Endothelial cell of umbilical vein (primary cell): ENCODE measurements at regions not wholly inside any gene's neighbourhood (a gene's known extent, or its start where the extent isn't known, plus 50 kb on each side); places are given as distances from the start of the nearest gene placed in this dataset.

Experiments used
- BruUV-seq: library from RNA; stranded (reverse); fragments of 400-500 nt; replicated peaks from 2 replicates; lab custom pipeline; 2021; lab: Mats Ljungman, UMichigan
- CTCF ChIA-PET: fragments of 300-600, 350-600 bp; sonication (Branson Sonifier 250); formaldehyde crosslinking; loops from one replicate; lab custom pipeline; 2021; ENCODE audit warnings: antibody characterized with exemption, inconsistent platforms; lab: Charles Lee
- POLR2A ChIA-PET: fragments of 300-600, 350-600 bp; sonication (Branson Sonifier 250); formaldehyde crosslinking; loops from one replicate; lab custom pipeline; 2021; ENCODE audit warnings: antibody characterized with exemption, inconsistent platforms; lab: Charles Lee
- DNase-seq: peaks from one replicate; pipeline ENCODE4 v3.0.0-alpha.2; 2011; ENCODE audit warnings: low read depth, low spot score
- FAIRE-seq: peaks from 2 replicates; lab custom pipeline; 2011; peaks lifted over from hg19 to GRCh38; lab: Jason Lieb, UNC
- H2AFZ ChIP-seq: 2 replicates; pipeline ENCODE4 v1.6.0; 2012; ENCODE audit warnings: low read depth, low read length, control low read depth, inconsistent platforms
- H3K27ac ChIP-seq: 2 replicates; pipeline ENCODE4 v1.5.1; 2011; ENCODE audit warnings: low read depth, mild to moderate bottlenecking, control low read depth, low read length, moderate library complexity; ENCODE audit not compliant: insufficient read depth
- H3K27me3 ChIP-seq, 2 experiments: 2 replicates each; pipeline versions ENCODE4 v1.6.0 to v1.6.1; 2011; ENCODE audit warnings: low read length in 2 of 2, mixed read lengths in 1 of 2; ENCODE audit not compliant: control insufficient read depth in 2 of 2, insufficient read depth in 2 of 2
- H3K36me3 ChIP-seq, 2 experiments: 2 replicates in 1 of 2; 3 replicates in 1 of 2; pipeline ENCODE4 v1.5.1; 2011; ENCODE audit warnings: low read length in 2 of 2, mild to moderate bottlenecking in 1 of 2, moderate library complexity in 1 of 2; ENCODE audit not compliant: control insufficient read depth in 2 of 2, insufficient read depth in 2 of 2; ENCODE audit errors: extremely low read depth in 1 of 2
- H3K4me1 ChIP-seq: 3 replicates; pipeline ENCODE4 v1.5.1; 2011; ENCODE audit warnings: mild to moderate bottlenecking, low read length; ENCODE audit not compliant: control insufficient read depth, insufficient read depth; ENCODE audit errors: extremely low read depth
- H3K4me2 ChIP-seq: 2 replicates; pipeline ENCODE4 v1.6.1; 2011; ENCODE audit warnings: low read length, control low read depth, mixed read lengths; ENCODE audit not compliant: insufficient read depth
- H3K4me3 ChIP-seq, 3 experiments: fragments of 200-600 bp in 1 of 3; sonication (generic), shearing (Covaris generic) in 1 of 3; replicated peaks in 1 of 3; 2 replicates each; pipeline ENCODE4 v1.5.1; 2011 to 2016; ENCODE audit warnings: control low read depth in 3 of 3, low read length in 3 of 3, mild to moderate bottlenecking in 2 of 3, inconsistent platforms in 1 of 3, low read depth in 1 of 3, moderate library complexity in 1 of 3; ENCODE audit not compliant: insufficient read depth in 1 of 3
- H3K79me2 ChIP-seq: 2 replicates; pipeline ENCODE4 v1.6.0; 2012; ENCODE audit warnings: low read length, inconsistent platforms; ENCODE audit not compliant: control insufficient read depth, insufficient read depth
- H3K9ac ChIP-seq: replicated peaks from 2 replicates; pipeline ENCODE3; 2011; ENCODE audit warnings: low read length, control low read depth; ENCODE audit not compliant: insufficient read depth; ENCODE audit errors: extremely low read depth
- H3K9me1 ChIP-seq: replicated peaks from 3 replicates; pipeline ENCODE4 v1.6.0; 2011; ENCODE audit warnings: mild to moderate bottlenecking, low read length; ENCODE audit not compliant: control insufficient read depth, insufficient read depth; ENCODE audit errors: extremely low read depth
- H3K9me3 ChIP-seq: replicated peaks from 2 replicates; pipeline ENCODE4 v1.5.1; 2012; ENCODE audit warnings: low read length, inconsistent platforms; ENCODE audit not compliant: control insufficient read depth, insufficient read depth
- H4K20me1 ChIP-seq: replicated peaks from 2 replicates; pipeline ENCODE3; 2011; ENCODE audit warnings: mild to moderate bottlenecking, low read length; ENCODE audit not compliant: control insufficient read depth, insufficient read depth; ENCODE audit errors: extremely low read depth
- FOS ChIP-seq: IDR thresholded peaks from 2 replicates; pipeline ENCODE4 v1.6.1; 2011; ENCODE audit warnings: mild to moderate bottlenecking, low read length, moderate library complexity, borderline replicate concordance; ENCODE audit not compliant: insufficient read depth
- GATA2 ChIP-seq: IDR thresholded peaks from 2 replicates; pipeline ENCODE4 v1.7.0; 2011; ENCODE audit warnings: low read depth, mild to moderate bottlenecking, moderate library complexity, mixed read lengths, low read length; ENCODE audit not compliant: insufficient read length, insufficient read depth
- JUN ChIP-seq: IDR thresholded peaks from 2 replicates; pipeline ENCODE4 v1.6.1; 2011; ENCODE audit warnings: borderline replicate concordance, low read depth; ENCODE audit not compliant: insufficient read length, insufficient read depth
- MYC ChIP-seq: IDR thresholded peaks from one replicate; pipeline ENCODE4 v1.6.1; 2011; ENCODE audit warnings: mild to moderate bottlenecking, low read depth, low read length
- dilution Hi-C: fragments of 300-500 bp; cut with MboI; formaldehyde crosslinking; loops from one replicate; pipeline ENCODE4 v1.15.0; 2019; ENCODE audit warnings: low sequenced_read_pairs; ENCODE audit not compliant: extremely low pct_ligation_motif_present
- intact Hi-C: fragments of 100-400 bp; cut with micrococcal nuclease; formaldehyde crosslinking; loops from one replicate; pipeline ENCODE4 v1.10.0; 2022
- TF ChIP-seq, protein P1 (sequence below): IDR thresholded peaks from 2 replicates; pipeline ENCODE4 v1.6.1; 2011; ENCODE audit not compliant: insufficient read depth, insufficient read length
- TF ChIP-seq, protein P2 (sequence below), 2 donors: IDR thresholded peaks; 1 replicate in 1 of 2; 2 replicates in 1 of 2; pipeline ENCODE4 v1.5.1; 2011; ENCODE audit warnings: low read length in 2 of 2, mild to moderate bottlenecking in 2 of 2, moderate library complexity in 2 of 2, control low read depth in 1 of 2, inconsistent platforms in 1 of 2, low read depth in 1 of 2; ENCODE audit not compliant: insufficient read depth in 1 of 2; ENCODE audit errors: extremely low read depth in 1 of 2

GRCh38 chr15:62644889-62645742, 397.4 kb upstream of the TPM1 start:
- H3K4me3 ChIP-seq: no peak overlapping the region
- H3K79me2 ChIP-seq: no peaks in the 10 kb centered on the region
- H3K4me2 ChIP-seq: no peak overlapping the region
- TF ChIP-seq FOS: no peak
- TF ChIP-seq, protein P1, sequence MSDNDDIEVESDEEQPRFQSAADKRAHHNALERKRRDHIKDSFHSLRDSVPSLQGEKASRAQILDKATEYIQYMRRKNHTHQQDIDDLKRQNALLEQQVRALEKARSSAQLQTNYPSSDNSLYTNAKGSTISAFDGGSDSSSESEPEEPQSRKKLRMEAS: no peak
- TF ChIP-seq, protein P2, sequence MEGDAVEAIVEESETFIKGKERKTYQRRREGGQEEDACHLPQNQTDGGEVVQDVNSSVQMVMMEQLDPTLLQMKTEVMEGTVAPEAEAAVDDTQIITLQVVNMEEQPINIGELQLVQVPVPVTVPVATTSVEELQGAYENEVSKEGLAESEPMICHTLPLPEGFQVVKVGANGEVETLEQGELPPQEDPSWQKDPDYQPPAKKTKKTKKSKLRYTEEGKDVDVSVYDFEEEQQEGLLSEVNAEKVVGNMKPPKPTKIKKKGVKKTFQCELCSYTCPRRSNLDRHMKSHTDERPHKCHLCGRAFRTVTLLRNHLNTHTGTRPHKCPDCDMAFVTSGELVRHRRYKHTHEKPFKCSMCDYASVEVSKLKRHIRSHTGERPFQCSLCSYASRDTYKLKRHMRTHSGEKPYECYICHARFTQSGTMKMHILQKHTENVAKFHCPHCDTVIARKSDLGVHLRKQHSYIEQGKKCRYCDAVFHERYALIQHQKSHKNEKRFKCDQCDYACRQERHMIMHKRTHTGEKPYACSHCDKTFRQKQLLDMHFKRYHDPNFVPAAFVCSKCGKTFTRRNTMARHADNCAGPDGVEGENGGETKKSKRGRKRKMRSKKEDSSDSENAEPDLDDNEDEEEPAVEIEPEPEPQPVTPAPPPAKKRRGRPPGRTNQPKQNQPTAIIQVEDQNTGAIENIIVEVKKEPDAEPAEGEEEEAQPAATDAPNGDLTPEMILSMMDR (IDR thresholded peaks at IDR 0.05; ENCODE audit: extremely low read depth in 1 of 2, insufficient read depth in 1 of 2, low read depth in 1 of 2, low read length in 2 of 2): no peak
- no peak for TF ChIP-seq GATA2
- no peak for TF ChIP-seq JUN
- no peak for TF ChIP-seq MYC
- DNase-seq (no peak), FAIRE-seq (no peak)
- H3K4me1 ChIP-seq: no peaks in the 10 kb centered on the region
- no peaks in the 10 kb centered on the region for H4K20me1 ChIP-seq
- H3K36me3 ChIP-seq: no peaks in the 10 kb centered on the region
- intact Hi-C loops: no loop called here
- H3K27ac ChIP-seq: no peak overlapping the region
- no peaks in the 10 kb centered on the region for H3K9me3 ChIP-seq
- BruUV-seq: no TSS peak
- dilution Hi-C loops: no loop called here
- H2AFZ ChIP-seq: no peak overlapping the region
- CTCF ChIA-PET: no interaction called here
- no peak overlapping the region for H3K9ac ChIP-seq
- POLR2A ChIA-PET: no interaction called here
- H3K9me1 ChIP-seq: no peaks in the 10 kb centered on the region
- H3K27me3 ChIP-seq: no peaks in the 10 kb centered on the region
